ENCODE measurements at regions not wholly inside any gene's neighbourhood (a gene's known extent, or its start where the extent isn't known, plus 50 kb on each side); places are given as distances from the start of the nearest gene placed in this dataset.

GRCh38 chr7:50217401-50217800, 87.1 kb upstream of the IKZF1 start:
- Histone ChIP-seq H3K4me3 (no peak overlapping the region), H3K27me3 (ENCODE audit: low read depth) (no peaks in the 10 kb centered on the region), H3K9me3 (no peaks in the 10 kb centered on the region), H3K4me1 (peaks cover 12% of the 10 kb centered on the region), H3K27ac (no peak overlapping the region), H3K36me3 (no peaks in the 10 kb centered on the region)
- ATAC-seq (no peak), DNase-seq (no peak)
- intact Hi-C loops (cut with DNase I): no loop called here
- no peak for TF ChIP-seq CTCF (IDR thresholded peaks at IDR 0.05)

GRCh38 chr7:50216626-50217025, 87.9 kb upstream of the IKZF1 start:
- H3K27me3 ChIP-seq (ENCODE audit: low read depth): no peaks in the 10 kb centered on the region
- DNase-seq: no peak
- no peak overlapping the region for H3K27ac ChIP-seq
- peaks cover 12% of the 10 kb centered on the region for H3K4me1 ChIP-seq
- no peaks in the 10 kb centered on the region for H3K9me3 ChIP-seq
- intact Hi-C loops (cut with DNase I): no loop called here
- no peak for TF ChIP-seq CTCF (IDR thresholded peaks at IDR 0.05)
- H3K36me3 ChIP-seq: no peaks in the 10 kb centered on the region
- no peak overlapping the region for H3K4me3 ChIP-seq
- ATAC-seq: no peak

- DNase-seq (no peak), ATAC-seq (no peak)
- no peak overlapping the region for H3K27ac ChIP-seq
- H3K36me3 ChIP-seq: no peaks in the 10 kb centered on the region
- TF ChIP-seq CTCF (IDR thresholded peaks at IDR 0.05): no peak
- H3K4me1 ChIP-seq: peaks cover 12% of the 10 kb centered on the region
- no peaks in the 10 kb centered on the region for H3K27me3 ChIP-seq (ENCODE audit: low read depth)
- no peak overlapping the region for H3K4me3 ChIP-seq
- no peaks in the 10 kb centered on the region for H3K9me3 ChIP-seq
- intact Hi-C loops (cut with DNase I): no loop called here
Observed at GRCh38 chr7:50214771-50215170, 89.7 kb upstream of the IKZF1 start.

GRCh38 chr7:50214126-50214670, 90.3 kb upstream of the IKZF1 start:
- H3K4me1 ChIP-seq: peaks cover 12% of the 10 kb centered on the region
- TF ChIP-seq CTCF (IDR thresholded peaks at IDR 0.05): no peak
- no peak for ATAC-seq

GRCh38 chr7:50213622-50214017, 90.9 kb upstream of the IKZF1 start:
- H3K4me1 ChIP-seq: peaks cover 12% of the 10 kb centered on the region
- no peak for DNase-seq
- intact Hi-C loops (cut with DNase I): no loop called here
- no peak overlapping the region for H3K27ac ChIP-seq
- H3K27me3 ChIP-seq (ENCODE audit: low read depth): no peaks in the 10 kb centered on the region
- ATAC-seq: no peak
- H3K9me3 ChIP-seq: no peaks in the 10 kb centered on the region
- H3K4me3 ChIP-seq: no peak overlapping the region
- TF ChIP-seq CTCF (IDR thresholded peaks at IDR 0.05): no peak
- no peaks in the 10 kb centered on the region for H3K36me3 ChIP-seq

More at GRCh38 chr7:50214126-50214670, 90.3 kb upstream of the IKZF1 start:
- no peaks in the 10 kb centered on the region for H3K9me3 ChIP-seq
- no peaks in the 10 kb centered on the region for H3K36me3 ChIP-seq
- H3K27me3 ChIP-seq (ENCODE audit: low read depth): no peaks in the 10 kb centered on the region
- intact Hi-C loops (cut with DNase I): no loop called here
- no peak overlapping the region for H3K27ac ChIP-seq
- no peak for DNase-seq
- no peak overlapping the region for H3K4me3 ChIP-seq

Measured in lower lobe of right lung (tissue), 2 donors.